HCT116 (cell line): ENCODE measurements at regions not wholly inside any gene's neighbourhood (a gene's known extent, or its start where the extent isn't known, plus 50 kb on each side); places are given as distances from the start of the nearest gene placed in this dataset.

Source experiments
- ATAC-seq: fragments of 200-7000 bp; cut with Tn5 transposase; 2 replicates; pipeline ENCODE4 v1.9.1; 2020; ENCODE audit warnings: mild to moderate bottlenecking, moderate library complexity
- BruUV-seq: library from RNA; stranded (reverse); fragments of 400-500 nt; replicated peaks from 2 replicates; lab custom pipeline; 2021; lab: Mats Ljungman, UMichigan
- CTCF ChIA-PET: fragments of 300-600 bp; sonication (Branson Sonifier 250); formaldehyde crosslinking; loops from one replicate; lab custom pipeline; 2021; ENCODE audit warnings: antibody characterized with exemption; lab: Charles Lee
- POLR2A ChIA-PET: fragments of 300-600, 350-600 bp; sonication (Branson Sonifier 250); formaldehyde crosslinking; loops from one replicate; lab custom pipeline; 2021; ENCODE audit warnings: antibody characterized with exemption; lab: Charles Lee
- RAD21 ChIA-PET, 2 experiments: fragments of 300-600 bp; sonication (Branson Sonifier 250); formaldehyde crosslinking; loops; one replicate each; lab custom pipeline; 2023; ENCODE audit warnings: low total read pairs in 2 of 2; ENCODE audit not compliant: uncharacterized antibody in 2 of 2, unreplicated experiment in 2 of 2, low non-redundant PET in 1 of 2; lab: Charles Lee
- DNase-seq: peaks from one replicate; pipeline ENCODE4 v3.0.0-alpha.2; 2010; ENCODE audit warnings: low read depth, low spot score
- H2AFZ ChIP-seq: fragments of 200-600 bp; shearing (Covaris generic), sonication (generic); 2 replicates; pipeline ENCODE4 v1.6.1; 2017; ENCODE audit warnings: low read depth, mixed run types, mixed read lengths, antibody characterized with exemption, low read length; ENCODE audit not compliant: poor library complexity, severe bottlenecking
- H3K27ac ChIP-seq: 2 replicates; pipeline ENCODE4 v1.5.1; 2012; ENCODE audit warnings: low read depth, low read length
- H3K27me3 ChIP-seq: fragments of 200-600 bp; sonication (generic); 2 replicates; pipeline ENCODE4 v1.6.1; 2016; ENCODE audit warnings: mixed run types, low read length, mixed read lengths; ENCODE audit not compliant: insufficient read depth
- H3K36me3 ChIP-seq, 2 experiments: fragments of 200-500 bp in 1 of 2; fragments of 200-600 bp in 1 of 2; sonication (Bioruptor generic) in 1 of 2; sonication (generic) in 1 of 2; 2 replicates each; pipeline versions ENCODE4 v1.5.1 to v1.6.1; 2014 to 2016; ENCODE audit warnings: low read length in 2 of 2, inconsistent platforms in 1 of 2, mixed read lengths in 1 of 2, mixed run types in 1 of 2; ENCODE audit not compliant: insufficient read depth in 2 of 2, control insufficient read depth in 1 of 2
- H3K4me1 ChIP-seq, 2 experiments: fragments of 200-600 bp in 1 of 2; sonication (generic) in 1 of 2; 2 replicates each; pipeline versions ENCODE4 v1.5.1 to v1.6.1; 2012 to 2017; ENCODE audit warnings: low read length in 2 of 2, inconsistent platforms in 1 of 2, mild to moderate bottlenecking in 1 of 2, mixed read lengths in 1 of 2, mixed run types in 1 of 2, moderate library complexity in 1 of 2; ENCODE audit not compliant: insufficient read depth in 2 of 2, control insufficient read depth in 1 of 2
- H3K4me2 ChIP-seq: fragments of 200-600 bp; sonication (generic); 2 replicates; pipeline ENCODE4 v1.6.1; 2017; ENCODE audit warnings: mixed run types, low read length, mixed read lengths
- H3K4me3 ChIP-seq, 2 experiments: fragments of 200-600 bp in 1 of 2; sonication (generic) in 1 of 2; replicated peaks in 1 of 2; 2 replicates each; pipeline ENCODE4 v1.5.1; 2011 to 2016; ENCODE audit warnings: low read length in 2 of 2, control low read depth in 1 of 2, low read depth in 1 of 2, mild to moderate bottlenecking in 1 of 2, mixed read lengths in 1 of 2, mixed run types in 1 of 2
- H3K79me2 ChIP-seq: fragments of 200-600 bp; sonication (generic); 2 replicates; pipeline ENCODE4 v1.6.1; 2017; ENCODE audit warnings: mild to moderate bottlenecking, mixed run types, low read length, moderate library complexity, mixed read lengths; ENCODE audit not compliant: insufficient read depth
- H3K9ac ChIP-seq: fragments of 200-600 bp; sonication (generic); 2 replicates; pipeline ENCODE4 v1.6.1; 2016; ENCODE audit warnings: low read length, mixed read lengths
- H3K9me2 ChIP-seq: fragments of 200-600 bp; sonication (generic), shearing (Covaris generic); 2 replicates; pipeline ENCODE4 v1.6.1; 2017; ENCODE audit warnings: mixed run types, mild to moderate bottlenecking, moderate library complexity; ENCODE audit not compliant: insufficient read depth
- H3K9me3 ChIP-seq, 2 experiments: fragments of 200-500 bp in 1 of 2; fragments of 200-600 bp in 1 of 2; sonication (Bioruptor generic) in 1 of 2; sonication (generic) in 1 of 2; 2 replicates each; pipeline ENCODE4 v1.6.1; 2014 to 2017; ENCODE audit warnings: low read length in 2 of 2, mixed read lengths in 2 of 2, inconsistent platforms in 1 of 2, low read depth in 1 of 2, mild to moderate bottlenecking in 1 of 2, mixed run types in 1 of 2, moderate library complexity in 1 of 2; ENCODE audit not compliant: control insufficient read depth in 1 of 2, insufficient read depth in 1 of 2
- H4K20me1 ChIP-seq: fragments of 200-600 bp; sonication (generic), shearing (Covaris generic); 2 replicates; pipeline ENCODE4 v1.6.1; 2017; ENCODE audit warnings: mixed run types, mild to moderate bottlenecking, moderate library complexity; ENCODE audit not compliant: insufficient read depth
- CEBPB ChIP-seq: IDR thresholded peaks from 2 replicates; pipeline ENCODE4 v1.6.1; 2012; ENCODE audit warnings: low read depth
- CTCF ChIP-seq, 3 experiments: fragments of 200-600 bp in 1 of 3; sonication (generic) in 1 of 3; IDR thresholded peaks in 2 of 3; conservative IDR thresholded peaks in 1 of 3; 2 replicates each; pipeline ENCODE4 v1.5.1; 2012 to 2017; ENCODE audit warnings: low read depth in 2 of 3, low read length in 2 of 3, antibody characterized with exemption in 1 of 3, borderline replicate concordance in 1 of 3, control low read depth in 1 of 3, mild to moderate bottlenecking in 1 of 3, mixed read lengths in 1 of 3, mixed run types in 1 of 3, moderate library complexity in 1 of 3; ENCODE audit not compliant: insufficient read depth in 1 of 3
- ELF1 ChIP-seq: IDR thresholded peaks from 2 replicates; pipeline ENCODE4 v1.6.1; 2012; ENCODE audit warnings: low read depth, borderline replicate concordance
- EZH2phosphoT487 ChIP-seq: fragments of 200-600 bp; IDR thresholded peaks from 2 replicates; pipeline ENCODE4 v1.6.1; 2018; ENCODE audit warnings: antibody characterized with exemption, borderline replicate concordance
- MAX ChIP-seq: IDR thresholded peaks from 2 replicates; pipeline ENCODE4 v1.6.1; 2012
- POLR2A ChIP-seq: IDR thresholded peaks from 2 replicates; pipeline ENCODE4 v1.7.0; 2011; ENCODE audit warnings: borderline replicate concordance; ENCODE audit not compliant: insufficient read depth, insufficient read length; ENCODE audit errors: extremely low read depth
- RAD21 ChIP-seq: IDR thresholded peaks from 2 replicates; pipeline ENCODE4 v1.6.1; 2012; ENCODE audit warnings: low read depth, mild to moderate bottlenecking
- SIN3A ChIP-seq: IDR thresholded peaks from 2 replicates; pipeline ENCODE4 v1.6.1; 2012; ENCODE audit warnings: low read depth
- SRF ChIP-seq: IDR thresholded peaks from 2 replicates; pipeline ENCODE4 v1.6.1; 2012; ENCODE audit warnings: low read depth
- TCF7L2 ChIP-seq: IDR thresholded peaks from 2 replicates; pipeline ENCODE4 v1.7.0; 2011; ENCODE audit warnings: borderline replicate concordance, inconsistent platforms; ENCODE audit not compliant: insufficient read depth, insufficient read length; ENCODE audit errors: extremely low read depth
- ZBTB33 ChIP-seq: IDR thresholded peaks from 2 replicates; pipeline ENCODE4 v1.6.1; 2011; ENCODE audit warnings: mild to moderate bottlenecking, low read length, moderate library complexity; ENCODE audit not compliant: insufficient replicate concordance; ENCODE audit errors: extremely low read depth
- ZFX ChIP-seq: fragments of 450-650 bp; IDR thresholded peaks from 2 replicates; pipeline ENCODE4 v1.6.1; 2017
- ZNF274 ChIP-seq: fragments of 200-500 bp; sonication (Bioruptor generic); IDR thresholded peaks from 2 replicates; pipeline ENCODE4 v1.6.1; 2014; ENCODE audit warnings: mild to moderate bottlenecking, low read depth, low read length, inconsistent platforms
- intact Hi-C: fragments of 100-400 bp; cut with micrococcal nuclease; formaldehyde crosslinking; loops from 2 replicates; pipeline ENCODE4 v1.10.0; 2022

- ChIA-PET CTCF (no interaction called here), RAD21 (no interaction called here), POLR2A (no interaction called here)
- DNase-seq (no peak), ATAC-seq (no peak)
- Histone ChIP-seq H3K9me2 (no peaks in the 10 kb centered on the region), H3K36me3 (no peaks in the 10 kb centered on the region), H3K79me2 (no peaks in the 10 kb centered on the region), H3K9ac (no peak overlapping the region), H3K27me3 (no peaks in the 10 kb centered on the region), H3K4me3 (no peak overlapping the region), H2AFZ (peak overlapping the region; percentile 65), H3K4me1 (no peaks in the 10 kb centered on the region), H3K27ac (no peak overlapping the region), H4K20me1 (no peaks in the 10 kb centered on the region), H3K4me2 (no peak overlapping the region), H3K9me3 (no peaks in the 10 kb centered on the region)
- BruUV-seq: no TSS peak
- intact Hi-C loops: no loop called here
- TF ChIP-seq ZFX (no peak), MAX (no peak), SIN3A (no peak), POLR2A (no peak), ZBTB33 (no peak), ELF1 (no peak), EZH2phosphoT487 (no peak), TCF7L2 (no peak), RAD21 (no peak), SRF (no peak), CEBPB (no peak), ZNF274 (no peak), CTCF (IDR thresholded peaks at IDR 0.05 in 2 of 3, conservative IDR thresholded peaks at IDR 0.05 in 1 of 3; ENCODE audit: borderline replicate concordance in 1 of 3, insufficient read depth in 1 of 3, low read depth in 2 of 3, low read length in 2 of 3) (no peak)
Observed at GRCh38 chr6:3581469-3581868, 124.6 kb upstream of the SLC22A23 start.
